ENCODE measurements at regions not wholly inside any gene's neighbourhood (a gene's known extent, or its start where the extent isn't known, plus 50 kb on each side); places are given as distances from the start of the nearest gene placed in this dataset.

- no peak for DNase-seq (ENCODE audit: low spot score)
- ATAC-seq, result no peak
- TF ChIP-seq, protein P1, sequence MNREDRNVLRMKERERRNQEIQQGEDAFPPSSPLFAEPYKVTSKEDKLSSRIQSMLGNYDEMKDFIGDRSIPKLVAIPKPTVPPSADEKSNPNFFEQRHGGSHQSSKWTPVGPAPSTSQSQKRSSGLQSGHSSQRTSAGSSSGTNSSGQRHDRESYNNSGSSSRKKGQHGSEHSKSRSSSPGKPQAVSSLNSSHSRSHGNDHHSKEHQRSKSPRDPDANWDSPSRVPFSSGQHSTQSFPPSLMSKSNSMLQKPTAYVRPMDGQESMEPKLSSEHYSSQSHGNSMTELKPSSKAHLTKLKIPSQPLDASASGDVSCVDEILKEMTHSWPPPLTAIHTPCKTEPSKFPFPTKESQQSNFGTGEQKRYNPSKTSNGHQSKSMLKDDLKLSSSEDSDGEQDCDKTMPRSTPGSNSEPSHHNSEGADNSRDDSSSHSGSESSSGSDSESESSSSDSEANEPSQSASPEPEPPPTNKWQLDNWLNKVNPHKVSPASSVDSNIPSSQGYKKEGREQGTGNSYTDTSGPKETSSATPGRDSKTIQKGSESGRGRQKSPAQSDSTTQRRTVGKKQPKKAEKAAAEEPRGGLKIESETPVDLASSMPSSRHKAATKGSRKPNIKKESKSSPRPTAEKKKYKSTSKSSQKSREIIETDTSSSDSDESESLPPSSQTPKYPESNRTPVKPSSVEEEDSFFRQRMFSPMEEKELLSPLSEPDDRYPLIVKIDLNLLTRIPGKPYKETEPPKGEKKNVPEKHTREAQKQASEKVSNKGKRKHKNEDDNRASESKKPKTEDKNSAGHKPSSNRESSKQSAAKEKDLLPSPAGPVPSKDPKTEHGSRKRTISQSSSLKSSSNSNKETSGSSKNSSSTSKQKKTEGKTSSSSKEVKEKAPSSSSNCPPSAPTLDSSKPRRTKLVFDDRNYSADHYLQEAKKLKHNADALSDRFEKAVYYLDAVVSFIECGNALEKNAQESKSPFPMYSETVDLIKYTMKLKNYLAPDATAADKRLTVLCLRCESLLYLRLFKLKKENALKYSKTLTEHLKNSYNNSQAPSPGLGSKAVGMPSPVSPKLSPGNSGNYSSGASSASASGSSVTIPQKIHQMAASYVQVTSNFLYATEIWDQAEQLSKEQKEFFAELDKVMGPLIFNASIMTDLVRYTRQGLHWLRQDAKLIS (CRISPR knock-in tag; IDR thresholded peaks at IDR 0.05; ENCODE audit: borderline replicate concordance), result no peak
- TF ChIP-seq CREM (CRISPR knock-in tag; IDR thresholded peaks at IDR 0.05) (no peak), ARID4B (CRISPR knock-in tag; IDR thresholded peaks at IDR 0.05; ENCODE audit: borderline replicate concordance) (no peak), EMX1 (CRISPR knock-in tag; IDR thresholded peaks at IDR 0.05) (no peak), FOXJ3 (CRISPR knock-in tag; IDR thresholded peaks at IDR 0.05; ENCODE audit: borderline replicate concordance) (no peak), ZNF423 (CRISPR knock-in tag; IDR thresholded peaks at IDR 0.05) (no peak)
- H3K4me1 Mint-ChIP-seq, result peaks cover 14% of the 10 kb centered on the region
- ChIA-PET CTCF (interaction anchor here (0.7 kb wide), 1 partner anchor 105 kb away, joined by 5 read pairs; no protein-coding TSS in a partner anchor), POLR2A (no interaction called here)
- H3K9me3 Mint-ChIP-seq, result peaks cover 18% of the 10 kb centered on the region
- peaks cover 18% of the 10 kb centered on the region for H3K36me3 Mint-ChIP-seq
- no peak overlapping the region for H3K4me3 Mint-ChIP-seq
- no peak overlapping the region for H3K27ac Mint-ChIP-seq
- H3K27me3 Mint-ChIP-seq (ENCODE audit: low read depth), result no peaks in the 10 kb centered on the region
These were observed 549.5 kb upstream of the JARID2 start for GRCh38 chr6:14696367-14696766.

GRCh38 chr6:14697427-14697826 is 548.4 kb upstream of the JARID2 start:
- Mint-ChIP-seq H3K4me3 (no peak overlapping the region), H3K36me3 (peaks cover 18% of the 10 kb centered on the region)

DNA sequence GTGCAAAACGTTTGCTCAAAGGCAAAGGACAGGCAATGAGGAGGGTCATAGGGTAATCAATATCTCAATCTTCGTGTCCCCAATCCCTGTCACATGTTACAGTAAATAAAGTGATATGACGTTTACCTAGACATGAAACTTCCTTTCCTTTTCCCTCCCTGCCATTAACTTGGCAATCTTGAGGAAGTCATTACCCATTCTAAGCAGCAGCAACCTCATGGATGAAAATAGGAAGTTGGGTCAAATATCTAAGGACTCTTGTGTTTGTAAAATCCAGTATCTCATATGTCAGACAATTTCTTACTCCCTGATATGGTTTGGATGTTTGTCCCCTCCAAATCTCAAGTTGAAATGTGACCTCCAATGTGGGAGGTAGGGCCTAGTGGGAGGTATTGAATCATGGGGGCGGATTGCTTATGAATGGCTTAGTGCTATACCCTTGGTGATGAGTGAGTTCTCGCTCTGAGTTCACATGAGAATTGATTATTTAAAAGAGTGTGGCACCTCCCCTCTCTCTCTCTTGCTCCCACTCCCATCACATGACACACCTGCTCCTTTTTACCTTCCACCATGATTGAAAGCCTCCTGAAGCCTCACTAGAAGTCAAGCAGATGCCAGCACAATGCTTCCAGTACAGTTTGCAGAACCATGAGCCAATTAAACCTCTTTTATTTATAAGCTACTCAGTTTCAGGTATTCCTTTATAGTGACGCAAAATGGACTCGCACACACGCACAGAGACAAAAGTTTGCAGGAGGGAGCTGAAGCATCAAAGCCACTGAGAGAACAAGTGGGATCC is 545.9 kb upstream of the JARID2 start:
- H3K4me3 Mint-ChIP-seq, result no peak overlapping the region
- H3K9me3 Mint-ChIP-seq, result peaks cover 18% of the 10 kb centered on the region
- H3K27me3 Mint-ChIP-seq (ENCODE audit: low read depth), result no peaks in the 10 kb centered on the region
- no peak overlapping the region for H3K27ac Mint-ChIP-seq
- H3K36me3 Mint-ChIP-seq, result peaks cover 18% of the 10 kb centered on the region
- ChIA-PET CTCF (no interaction called here), POLR2A (no interaction called here)
- ATAC-seq (no peak), DNase-seq (ENCODE audit: low spot score) (no peak)
- H3K4me1 Mint-ChIP-seq, result peaks cover 7% of the 10 kb centered on the region
- TF ChIP-seq ZNF416 (CRISPR knock-in tag; IDR thresholded peaks at IDR 0.05) (no peak), ZNF232 (CRISPR knock-in tag; IDR thresholded peaks at IDR 0.05) (no peak), NFYB (CRISPR knock-in tag; conservative IDR thresholded peaks at IDR 0.05; ENCODE audit: low read depth) (no peak), NFE2L1 (CRISPR knock-in tag; IDR thresholded peaks at IDR 0.05) (no peak), KAT7 (CRISPR knock-in tag; IDR thresholded peaks at IDR 0.05; ENCODE audit: borderline replicate concordance) (no peak), CREM (CRISPR knock-in tag; IDR thresholded peaks at IDR 0.05) (no peak), PREB (CRISPR knock-in tag; IDR thresholded peaks at IDR 0.05; ENCODE audit: borderline replicate concordance) (no peak)
- TF ChIP-seq, protein P2, sequence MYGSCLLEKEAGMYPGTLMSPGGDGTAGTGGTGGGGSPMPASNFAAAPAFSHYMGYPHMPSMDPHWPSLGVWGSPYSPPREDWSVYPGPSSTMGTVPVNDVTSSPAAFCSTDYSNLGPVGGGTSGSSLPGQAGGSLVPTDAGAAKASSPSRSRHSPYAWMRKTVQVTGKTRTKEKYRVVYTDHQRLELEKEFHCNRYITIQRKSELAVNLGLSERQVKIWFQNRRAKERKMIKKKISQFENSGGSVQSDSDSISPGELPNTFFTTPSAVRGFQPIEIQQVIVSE (CRISPR knock-in tag; IDR thresholded peaks at IDR 0.05; ENCODE audit: borderline replicate concordance), result no peak
- TF ChIP-seq, protein P3, sequence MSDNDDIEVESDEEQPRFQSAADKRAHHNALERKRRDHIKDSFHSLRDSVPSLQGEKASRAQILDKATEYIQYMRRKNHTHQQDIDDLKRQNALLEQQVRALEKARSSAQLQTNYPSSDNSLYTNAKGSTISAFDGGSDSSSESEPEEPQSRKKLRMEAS (CRISPR knock-in tag; IDR thresholded peaks at IDR 0.05), result no peak
- TF ChIP-seq, protein P4, sequence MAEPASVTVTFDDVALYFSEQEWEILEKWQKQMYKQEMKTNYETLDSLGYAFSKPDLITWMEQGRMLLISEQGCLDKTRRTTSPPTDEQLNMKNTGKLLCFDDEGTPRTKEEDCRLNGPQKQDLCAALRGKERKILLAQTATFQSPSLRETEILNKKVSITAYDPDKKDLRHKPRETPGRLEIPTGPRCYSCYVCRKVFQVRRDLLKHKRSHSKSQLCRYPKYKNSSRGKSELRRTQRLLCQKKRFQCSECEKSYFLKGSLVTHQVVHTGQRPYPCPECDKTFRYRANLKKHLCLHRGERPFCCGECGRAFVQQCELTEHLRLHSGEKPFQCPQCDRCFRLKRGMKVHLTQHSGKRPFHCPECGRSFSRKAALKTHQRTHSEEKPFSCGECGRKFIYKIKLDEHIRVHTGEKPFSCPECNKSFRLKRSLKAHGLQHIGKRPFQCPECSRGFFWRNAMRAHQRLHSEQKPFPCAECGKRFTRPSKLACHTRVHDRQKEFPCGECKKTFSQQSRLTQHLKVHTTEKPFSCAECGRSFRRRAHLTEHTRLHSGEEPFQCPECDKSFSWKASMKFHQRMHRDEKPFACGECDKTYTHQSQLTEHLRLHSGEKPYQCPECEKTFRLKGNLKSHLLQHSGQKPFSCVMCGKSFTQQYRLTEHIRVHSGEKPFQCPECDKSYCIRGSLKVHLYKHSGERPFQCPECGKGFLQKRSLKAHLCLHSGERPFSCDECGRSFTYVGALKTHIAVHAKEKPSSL (CRISPR knock-in tag; conservative IDR thresholded peaks at IDR 0.05), result no peak

More at GRCh38 chr6:14697427-14697826, 548.4 kb upstream of the JARID2 start:
- H3K9me3 Mint-ChIP-seq, result peaks cover 18% of the 10 kb centered on the region
- ChIA-PET POLR2A (no interaction called here), CTCF (interaction anchor here (0.6 kb wide), 1 partner anchor 14 kb away, joined by 3 read pairs; no protein-coding TSS in a partner anchor)
- H3K4me1 Mint-ChIP-seq, result peaks cover 14% of the 10 kb centered on the region
- ATAC-seq (no peak), DNase-seq (ENCODE audit: low spot score) (no peak)
- no peak overlapping the region for H3K27ac Mint-ChIP-seq
- TF ChIP-seq, protein P5, sequence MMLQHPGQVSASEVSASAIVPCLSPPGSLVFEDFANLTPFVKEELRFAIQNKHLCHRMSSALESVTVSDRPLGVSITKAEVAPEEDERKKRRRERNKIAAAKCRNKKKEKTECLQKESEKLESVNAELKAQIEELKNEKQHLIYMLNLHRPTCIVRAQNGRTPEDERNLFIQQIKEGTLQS (CRISPR knock-in tag; conservative IDR thresholded peaks at IDR 0.05), result no peak
- TF ChIP-seq NFYB (CRISPR knock-in tag; conservative IDR thresholded peaks at IDR 0.05; ENCODE audit: low read depth), result no peak
- TF ChIP-seq FOXK1 (CRISPR knock-in tag; IDR thresholded peaks at IDR 0.05), result no peak
- no peak for TF ChIP-seq MYBL2 (CRISPR knock-in tag; IDR thresholded peaks at IDR 0.05)
- no peak for TF ChIP-seq ZNF121 (CRISPR knock-in tag; IDR thresholded peaks at IDR 0.05)
- no peak for TF ChIP-seq NFE2L1 (CRISPR knock-in tag; IDR thresholded peaks at IDR 0.05)
- TF ChIP-seq ZNF232 (CRISPR knock-in tag; IDR thresholded peaks at IDR 0.05), result no peak
- H3K27me3 Mint-ChIP-seq (ENCODE audit: low read depth), result no peaks in the 10 kb centered on the region
